ENCODE measurements at regions not wholly inside any gene's neighbourhood (a gene's known extent, or its start where the extent isn't known, plus 50 kb on each side); places are given as distances from the start of the nearest gene placed in this dataset.
"Not testable (repeated sequence)": the region's sequence is repeated elsewhere in the genome, so short reads cannot be mapped to it uniquely, and the experiment has no call there.

DNA sequence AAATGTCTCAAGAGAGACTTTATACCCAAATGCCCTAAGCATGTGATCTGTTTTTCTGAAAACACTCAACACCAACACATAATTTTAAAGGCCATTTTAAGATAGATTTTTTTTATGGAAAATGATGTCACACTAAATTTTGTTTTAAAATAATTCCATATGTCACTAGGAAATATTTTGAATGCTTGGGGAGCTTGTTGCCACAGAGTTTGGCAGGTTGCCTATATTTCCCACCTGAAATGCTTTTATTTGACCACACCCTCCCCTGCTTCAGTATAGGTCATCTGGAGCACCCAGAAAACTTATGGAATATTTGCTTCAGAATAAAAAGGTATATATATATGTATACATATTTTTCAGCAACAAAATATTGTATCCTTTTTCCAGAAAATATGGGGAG is 180.0 kb upstream of the ANK3 start:
- no peak for DNase-seq (ENCODE audit: low read depth)

DNA sequence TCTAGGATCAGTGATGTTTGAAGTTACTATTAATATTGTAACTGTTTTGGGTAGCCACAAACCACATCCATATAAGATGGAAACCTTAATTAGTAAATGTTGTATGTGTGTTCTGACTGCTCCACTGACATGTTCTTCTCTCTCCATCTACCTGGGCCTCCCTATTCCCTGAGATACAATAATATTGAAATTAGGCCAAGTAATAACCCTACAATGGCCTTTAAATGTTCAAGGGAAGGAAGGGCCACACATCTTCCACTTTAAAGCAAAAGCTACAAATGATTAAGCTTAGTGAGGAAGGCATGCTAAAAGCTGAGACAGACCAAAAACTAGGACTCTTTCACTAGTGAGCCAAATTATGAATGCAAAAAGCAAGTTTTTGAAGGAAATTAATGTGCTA is 176.4 kb upstream of the ANK3 start:
- DNase-seq (ENCODE audit: low read depth), result no peak

DNA sequence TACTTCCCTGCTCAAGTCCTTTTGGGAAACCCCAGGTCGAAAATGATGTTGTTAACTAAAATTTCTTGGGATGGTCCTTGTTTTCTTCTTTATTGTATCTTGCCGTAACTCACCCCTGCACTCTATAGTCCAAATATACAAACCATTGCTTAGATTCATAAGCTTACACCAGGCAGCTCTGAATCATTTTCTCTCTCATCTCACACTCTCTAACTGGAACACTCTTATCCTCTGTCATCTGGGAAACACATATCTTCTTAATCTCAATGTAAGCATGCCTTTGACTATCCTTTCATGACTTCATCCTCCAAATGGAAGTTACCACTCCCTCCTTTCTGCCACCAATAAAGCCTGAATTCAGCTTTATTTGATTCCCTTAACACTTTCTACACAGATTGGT is 175.8 kb upstream of the ANK3 start:
- DNase-seq (ENCODE audit: low read depth), result no peak

DNA sequence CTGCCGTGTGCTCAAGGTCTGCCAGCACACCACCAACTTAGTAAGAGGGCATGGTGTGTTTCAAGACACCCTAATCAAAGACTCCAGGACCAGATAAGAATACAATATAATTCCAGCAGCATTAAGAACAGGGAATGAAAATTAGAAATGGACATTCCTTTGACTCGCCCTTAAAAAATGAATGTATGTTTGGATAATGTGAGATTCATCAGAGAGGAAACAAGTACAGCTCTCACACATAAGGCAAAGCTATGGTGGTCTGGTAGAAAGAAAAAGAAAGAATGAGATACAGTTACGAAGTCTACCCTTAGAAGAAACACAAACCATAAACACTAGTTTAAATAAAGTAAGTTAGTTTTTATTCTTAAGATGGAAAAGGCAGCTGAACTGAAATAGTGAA is 174.8 kb upstream of the ANK3 start:
- no peak for DNase-seq (ENCODE audit: low read depth)

DNA sequence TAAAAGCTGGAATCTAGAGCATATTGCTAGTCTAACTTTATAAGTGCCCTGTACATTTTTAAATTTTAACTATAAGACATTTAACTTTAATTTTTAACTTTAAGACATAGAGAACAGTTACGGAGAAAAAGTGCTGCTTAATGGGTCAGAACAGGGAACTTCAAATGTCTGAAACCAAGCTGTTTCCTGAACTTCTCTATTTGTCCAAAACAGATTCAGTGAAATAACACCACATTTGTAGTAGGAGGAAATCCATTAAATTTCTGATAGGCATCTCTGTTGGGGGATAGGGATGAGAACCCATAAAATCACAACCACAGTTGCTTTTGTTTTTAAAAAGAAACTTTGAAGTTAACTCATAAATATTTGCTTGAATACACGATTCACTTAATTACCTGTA is 170.8 kb upstream of the ANK3 start:
- no peak for DNase-seq (ENCODE audit: low read depth)

DNA sequence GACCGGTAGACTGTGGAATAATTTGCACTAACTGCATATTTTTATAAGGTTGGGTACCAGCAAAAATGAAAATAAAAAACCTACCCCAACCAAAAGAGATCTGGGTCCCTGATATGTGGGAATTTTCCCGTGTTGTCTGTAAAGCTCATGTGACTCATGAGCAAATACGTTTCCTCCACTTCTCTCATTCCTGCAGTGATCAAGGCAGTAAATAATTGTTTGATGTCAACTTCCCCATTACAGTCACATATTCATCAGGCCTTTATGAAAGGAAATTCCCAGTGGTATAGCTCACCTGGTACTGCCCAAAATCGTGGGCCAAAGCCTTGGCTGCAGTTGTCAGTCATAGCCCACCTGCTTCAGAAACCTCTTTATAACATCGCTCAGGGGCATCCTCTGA is 166.0 kb upstream of the ANK3 start:
- DNase-seq (ENCODE audit: low read depth), result no peak

DNA sequence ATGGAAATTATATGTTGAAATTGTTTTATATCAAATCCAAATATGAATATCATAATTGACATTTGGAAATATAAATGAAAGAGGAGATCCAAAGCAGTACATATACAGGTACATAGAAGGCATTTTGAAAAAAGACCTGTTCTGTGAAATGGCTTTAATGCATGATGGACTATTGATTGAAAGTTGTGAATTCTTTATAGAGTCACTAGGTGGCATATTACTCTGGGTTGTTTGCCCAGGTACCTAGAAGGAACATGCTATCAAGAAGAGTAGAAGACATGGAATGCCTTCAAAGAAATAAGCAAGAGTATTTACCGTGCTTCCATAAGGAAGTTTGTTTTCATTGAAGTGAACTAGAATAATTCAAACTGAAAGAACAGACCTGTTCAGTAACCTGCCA is 160.0 kb upstream of the ANK3 start:
- DNase-seq (ENCODE audit: low read depth), result no peak

DNA sequence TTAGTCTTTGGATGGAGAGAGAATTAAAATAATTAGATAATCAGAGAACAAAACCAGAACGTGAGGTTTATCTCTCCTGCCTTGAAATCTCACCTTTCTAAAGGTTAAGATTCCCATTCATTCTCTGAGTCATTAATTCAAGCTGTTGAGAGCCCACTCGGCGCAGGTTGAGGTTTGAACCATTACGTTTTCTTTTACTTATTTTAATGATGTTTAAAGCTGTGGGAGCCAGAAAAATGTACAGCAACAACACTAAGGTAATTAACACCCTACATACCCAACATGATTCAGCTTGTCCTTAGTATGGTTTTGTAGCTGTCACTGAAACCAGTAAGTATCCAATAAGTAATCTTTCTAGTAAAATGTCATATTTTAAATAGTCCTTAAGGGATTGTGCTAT is 153.0 kb upstream of the ANK3 start:
- no peak for DNase-seq (ENCODE audit: low read depth)

DNA sequence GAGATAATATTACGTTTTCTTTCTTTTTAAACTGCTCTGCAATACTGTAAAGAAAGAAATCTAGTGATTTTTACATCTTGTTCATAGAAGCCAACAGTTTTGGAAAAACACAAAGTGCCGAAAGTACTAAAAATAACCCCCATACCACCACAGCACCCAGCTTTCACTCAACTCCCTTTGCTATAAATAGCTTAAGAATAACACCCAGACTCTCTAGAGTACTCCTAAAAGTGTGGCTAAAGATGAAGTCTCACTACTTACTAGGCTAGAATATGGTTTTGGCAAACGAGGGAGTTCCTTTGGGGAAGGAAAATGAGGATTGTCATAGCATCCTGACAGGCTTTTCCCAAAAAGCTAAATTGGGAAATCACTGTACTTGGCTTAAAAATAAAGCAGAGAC is 151.8 kb upstream of the ANK3 start:
- no peak for DNase-seq (ENCODE audit: low read depth)

DNA sequence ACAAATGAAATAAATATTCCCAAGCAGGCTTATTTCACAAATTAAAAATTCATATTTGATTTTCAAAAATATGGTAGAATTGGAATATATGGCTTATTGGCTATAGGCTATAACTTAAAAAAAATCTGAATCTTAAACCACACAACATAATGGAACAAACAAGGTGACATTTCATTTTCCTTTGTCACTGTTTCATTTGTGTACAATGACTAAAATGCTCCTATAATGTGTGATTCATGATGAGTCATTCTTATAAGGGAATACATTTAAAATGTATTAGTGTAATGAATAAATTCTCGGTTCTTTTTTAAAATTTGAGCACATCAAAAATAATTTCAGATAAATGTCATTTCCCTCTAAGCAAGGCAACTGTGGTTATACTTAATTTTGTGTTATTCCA is 148.0 kb upstream of the ANK3 start:
- DNase-seq (ENCODE audit: low read depth), result no peak

DNA sequence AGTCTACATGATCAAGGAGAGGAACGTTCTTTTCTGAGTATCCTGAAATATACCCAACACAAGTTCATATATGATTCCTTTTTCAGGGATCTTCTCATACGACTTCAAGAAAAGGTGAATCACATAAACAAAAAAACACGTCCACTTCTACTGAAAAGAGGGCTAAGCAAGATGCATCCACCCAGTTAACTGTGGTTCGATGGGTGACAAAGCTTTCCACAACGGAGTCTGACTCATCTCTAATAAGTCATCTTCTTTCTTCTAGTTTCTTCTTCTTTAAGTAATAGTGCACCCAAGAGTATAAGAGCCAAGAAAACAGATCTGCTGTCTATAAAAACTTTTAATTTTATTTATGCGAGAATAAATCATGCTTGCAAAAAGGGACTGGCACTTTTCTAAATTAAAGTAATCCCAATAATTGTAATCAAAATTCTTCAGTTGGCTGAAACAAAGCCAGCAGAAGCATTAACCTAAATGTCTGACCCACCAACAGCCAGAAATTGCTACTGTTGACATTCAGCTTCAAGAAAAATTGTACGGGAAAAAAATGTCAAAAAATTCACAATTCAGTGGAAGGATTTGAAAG is 146.9 kb upstream of the ANK3 start:
- DNase-seq (ENCODE audit: low read depth), result no peak

DNA sequence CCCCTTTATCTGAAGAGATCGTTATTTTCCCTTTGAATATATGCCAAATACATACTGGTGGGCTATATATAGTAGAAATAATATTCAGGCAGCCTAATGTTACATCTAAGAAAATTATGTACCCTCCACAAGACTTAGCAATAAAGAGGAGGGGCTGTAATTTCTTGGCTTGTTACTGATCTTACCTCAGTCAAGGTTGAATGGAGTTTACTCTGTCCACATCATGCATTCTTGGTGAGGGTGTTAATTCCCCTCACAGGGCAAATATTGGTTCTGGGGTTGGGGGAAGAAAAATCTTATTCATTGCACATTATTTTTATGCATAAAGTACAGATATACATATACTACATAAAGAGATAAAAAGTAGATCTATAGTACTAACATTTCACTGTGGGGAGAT is 145.8 kb upstream of the ANK3 start:
- no peak for DNase-seq (ENCODE audit: low read depth)

DNA sequence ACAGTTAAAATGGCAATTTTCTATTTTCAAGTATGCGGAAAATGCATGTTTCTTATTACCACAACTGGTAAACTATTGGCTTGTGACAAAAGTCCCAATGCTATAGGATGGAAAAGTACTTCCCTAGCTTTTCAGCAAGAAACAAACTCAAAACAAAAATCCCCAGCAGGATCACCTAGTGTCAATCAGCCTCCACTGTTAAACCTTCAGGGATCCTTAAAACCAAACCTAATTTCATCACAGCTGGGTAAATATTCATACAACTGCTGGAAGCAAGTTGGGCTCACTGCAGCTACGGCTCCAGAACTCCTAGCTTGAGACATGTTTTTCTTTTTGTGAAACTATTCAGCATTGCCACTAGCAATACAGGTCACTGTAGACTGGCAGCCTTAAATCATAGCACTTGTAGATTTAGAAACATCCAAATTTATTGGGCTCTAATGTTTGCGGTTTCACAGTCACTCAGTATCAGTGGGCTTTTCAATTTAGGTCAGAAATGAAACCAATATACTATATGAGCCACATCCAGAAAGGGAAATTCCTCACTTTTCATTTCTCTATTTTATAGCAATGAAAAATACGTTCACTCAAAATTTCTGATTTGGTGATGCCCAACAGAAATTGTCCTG is 145.2 kb upstream of the ANK3 start:
- DNase-seq (ENCODE audit: low read depth), result no peak

DNA sequence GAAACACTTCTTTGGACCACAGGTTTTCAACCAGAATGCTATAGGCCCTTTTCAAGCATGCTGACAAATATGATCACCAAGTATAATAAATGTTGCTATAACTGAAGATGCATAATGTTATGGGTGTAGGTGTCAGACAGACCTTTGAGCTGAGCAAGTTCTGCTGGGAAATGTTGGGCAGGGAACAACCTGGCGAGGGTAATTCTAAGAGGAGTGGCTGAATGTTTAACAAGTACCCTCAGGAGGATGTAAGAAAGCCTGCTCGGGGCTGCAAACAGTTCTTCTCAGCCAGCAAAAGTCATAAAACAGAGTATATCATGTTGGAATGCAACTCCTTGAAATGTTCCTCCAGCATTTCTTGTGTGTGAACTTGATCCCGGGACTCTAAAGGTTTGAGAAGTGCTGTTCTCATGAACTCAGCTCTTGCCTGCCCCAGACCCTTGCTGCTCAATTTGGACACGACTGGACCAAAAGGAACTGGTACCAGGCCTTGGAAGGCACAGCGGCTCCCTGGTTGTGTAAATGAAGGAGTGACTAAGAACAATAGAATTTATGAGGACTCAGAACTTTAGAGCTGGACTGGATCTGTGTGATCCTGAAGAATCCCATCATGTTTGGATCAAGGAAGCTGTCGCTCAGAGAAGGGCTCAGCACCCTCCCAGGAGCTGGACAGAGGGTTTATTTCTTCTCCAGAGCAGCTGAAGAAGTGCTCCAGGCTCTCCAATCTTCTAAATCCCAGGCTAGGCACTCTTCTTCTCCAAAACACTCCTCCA is 143.2 kb upstream of the ANK3 start:
- DNase-seq (ENCODE audit: low read depth), result no peak

DNA sequence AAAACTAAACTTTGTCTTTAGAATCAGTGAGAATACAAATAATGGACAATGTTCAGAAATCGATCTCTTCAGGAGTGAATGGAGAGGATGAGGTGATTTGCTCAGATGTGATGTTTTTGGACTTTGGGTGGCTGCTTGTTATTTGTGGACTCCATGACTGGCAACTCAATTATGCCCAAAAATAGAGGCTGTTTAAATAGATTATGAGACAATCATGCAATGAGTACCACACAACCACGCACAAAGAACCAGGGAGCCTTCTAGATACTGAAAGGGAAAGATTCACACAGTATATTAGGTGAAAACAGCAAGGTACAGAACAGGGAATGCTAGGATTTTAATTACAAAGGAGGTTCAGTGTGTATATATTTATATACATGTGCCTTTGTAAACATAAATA is 141.3 kb upstream of the ANK3 start:
- DNase-seq (ENCODE audit: low read depth), result no peak

DNA sequence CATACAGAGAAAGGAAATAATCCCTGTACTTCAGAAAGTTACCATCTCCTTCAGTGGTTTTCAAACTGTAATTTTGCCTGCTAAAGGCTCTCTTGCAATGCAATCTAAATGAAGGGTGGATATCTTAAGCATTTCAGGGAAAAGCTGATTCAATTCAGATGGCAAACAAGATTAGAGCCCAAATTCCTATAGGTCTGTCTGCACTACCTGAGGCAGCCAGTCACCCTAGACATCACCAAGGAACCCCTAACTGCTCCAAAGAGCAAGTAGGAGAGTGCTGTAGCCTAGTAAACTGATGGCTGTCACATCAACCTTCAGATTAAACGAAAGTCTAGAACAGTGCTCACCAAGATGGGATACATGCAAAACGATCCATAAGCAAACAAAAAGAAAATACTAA is 138.0 kb upstream of the ANK3 start:
- DNase-seq (ENCODE audit: low read depth), result no peak

DNA sequence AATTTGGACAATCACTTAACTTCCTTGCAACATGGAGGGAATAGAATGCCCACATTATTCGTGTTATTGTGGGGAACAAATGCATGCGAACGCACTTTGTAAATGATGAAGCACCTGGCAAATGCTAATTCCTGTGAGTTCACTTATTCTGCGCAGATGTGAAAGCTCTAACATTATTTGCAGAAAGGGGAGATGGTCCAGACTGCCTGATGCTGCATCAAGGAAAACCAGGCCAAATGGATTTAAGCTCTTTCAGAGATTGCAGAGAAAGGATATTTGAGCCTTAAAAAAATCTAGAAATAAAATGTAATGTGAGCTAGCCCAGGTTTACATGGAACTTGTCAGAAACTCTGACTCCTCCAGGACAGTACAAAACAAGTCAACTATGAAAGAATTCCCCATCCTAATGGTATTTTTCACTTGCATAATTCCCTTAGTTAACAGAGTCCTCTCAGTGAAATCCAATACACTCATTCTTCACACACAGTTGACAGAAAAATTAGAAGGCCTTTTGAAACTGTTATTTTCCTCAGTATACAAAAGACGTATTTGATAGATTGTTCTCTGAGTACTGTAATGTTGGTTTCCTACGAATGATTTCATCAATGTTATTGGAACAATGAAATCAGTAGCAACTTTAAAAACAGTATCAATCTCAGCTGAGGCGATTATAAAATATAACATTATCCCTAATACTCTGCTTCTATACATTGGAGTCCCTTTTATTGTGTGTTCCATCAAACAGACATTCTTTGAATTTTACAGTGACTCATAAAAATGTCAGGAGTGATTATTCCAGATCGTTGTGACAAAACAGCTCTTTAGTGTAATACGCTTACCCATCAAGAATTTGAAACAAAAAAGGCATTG is 136.3 kb upstream of the ANK3 start:
- DNase-seq (ENCODE audit: low read depth), result no peak

DNA sequence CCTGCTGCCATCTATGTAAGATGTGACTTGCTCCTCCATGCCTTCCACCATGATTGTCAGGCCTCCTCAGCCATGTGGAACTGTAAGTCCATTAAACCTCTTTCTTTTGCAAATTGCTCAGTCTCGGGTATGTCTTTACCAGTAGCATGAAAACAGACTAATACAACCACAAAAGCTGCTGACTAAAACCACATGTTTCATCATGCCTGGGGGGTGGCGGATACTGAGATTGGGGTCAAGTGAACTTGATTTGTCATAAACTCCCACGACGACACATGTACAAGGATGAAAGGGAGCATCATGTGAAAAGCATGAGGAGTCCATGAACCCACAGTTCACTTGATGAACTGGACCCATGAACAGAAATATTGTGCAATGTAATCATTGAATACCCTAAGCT is 134.9 kb upstream of the ANK3 start:
- no peak for DNase-seq (ENCODE audit: low read depth)

DNA sequence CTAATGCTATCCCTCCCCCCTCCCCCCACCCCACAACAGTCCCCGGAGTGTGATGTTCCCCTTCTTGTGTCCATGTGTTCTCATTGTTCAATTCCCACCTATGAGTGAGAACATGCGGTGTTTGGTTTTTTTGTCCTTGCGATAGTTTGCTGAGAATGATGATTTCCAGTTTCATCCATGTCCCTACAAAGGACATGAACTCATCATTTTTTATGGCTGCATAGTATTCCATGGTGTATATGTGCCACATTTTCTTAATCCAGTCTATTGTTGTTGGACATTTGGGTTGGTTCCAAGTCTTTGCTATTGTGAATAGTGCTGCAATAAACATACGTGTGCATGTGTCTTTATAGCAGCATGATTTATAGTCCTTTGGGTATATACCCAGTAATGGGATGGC is 133.7 kb upstream of the ANK3 start:
- not testable (repeated sequence) for DNase-seq (ENCODE audit: low read depth)

DNA sequence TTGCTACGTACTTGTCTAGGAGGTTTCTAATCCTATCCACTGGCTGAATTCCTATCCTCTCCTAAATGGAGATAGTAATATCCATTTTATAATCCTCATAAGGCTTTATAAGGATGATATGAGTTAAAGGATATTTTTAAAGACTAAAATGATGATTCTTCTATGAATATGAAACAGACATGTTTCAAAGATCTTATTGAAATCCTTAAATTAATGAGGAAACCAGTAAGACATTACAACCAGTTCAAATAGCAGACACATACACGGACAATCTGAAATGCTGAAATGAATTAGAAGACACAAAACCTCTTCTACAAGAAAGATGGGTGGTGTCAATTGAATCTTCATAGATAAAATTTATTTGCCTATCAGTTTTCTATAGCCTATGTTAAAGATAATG is 132.9 kb upstream of the ANK3 start:
- no peak for DNase-seq (ENCODE audit: low read depth)

DNA sequence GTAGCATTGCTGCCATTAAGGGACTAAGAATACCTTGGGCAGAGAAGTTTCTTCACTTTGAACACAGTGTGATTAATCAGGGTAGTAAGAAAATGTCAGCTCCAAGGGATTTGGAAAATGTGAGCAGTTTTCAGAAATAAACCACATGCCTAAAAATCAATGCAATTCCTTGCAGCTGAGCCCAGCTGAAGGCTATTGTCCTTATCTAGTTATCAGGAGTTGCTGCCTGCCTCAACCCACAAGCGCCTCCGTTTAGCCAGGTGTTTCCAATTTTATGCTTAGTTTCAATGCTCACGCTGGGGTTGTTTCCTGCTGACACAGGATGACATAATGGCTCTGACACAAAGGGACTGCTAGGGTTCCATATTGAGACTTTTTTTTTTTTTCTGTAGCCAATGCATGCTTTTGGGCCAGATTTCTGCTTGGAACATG is 132.3 kb upstream of the ANK3 start:
- DNase-seq (ENCODE audit: low read depth), result no peak

DNA sequence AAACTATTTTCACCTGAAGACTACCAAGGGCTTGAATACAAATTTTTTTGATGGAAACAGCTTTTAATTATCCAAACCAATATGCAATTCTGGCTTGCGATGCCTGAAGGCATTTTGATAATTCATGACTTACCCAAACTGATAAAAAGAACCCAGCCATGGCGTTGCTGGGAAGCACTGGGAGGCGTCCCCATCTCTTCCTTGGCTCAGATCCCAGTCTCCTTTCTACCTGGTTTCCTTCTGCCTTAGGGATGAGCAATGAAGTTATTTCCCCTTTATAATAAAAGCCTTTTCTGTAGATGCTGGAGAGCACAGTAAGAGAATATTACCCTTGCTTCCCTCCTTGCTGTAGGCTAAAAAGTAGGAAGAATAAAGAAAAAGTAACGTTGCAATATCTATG is 129.1 kb upstream of the ANK3 start:
- no peak for DNase-seq (ENCODE audit: low read depth)

DNA sequence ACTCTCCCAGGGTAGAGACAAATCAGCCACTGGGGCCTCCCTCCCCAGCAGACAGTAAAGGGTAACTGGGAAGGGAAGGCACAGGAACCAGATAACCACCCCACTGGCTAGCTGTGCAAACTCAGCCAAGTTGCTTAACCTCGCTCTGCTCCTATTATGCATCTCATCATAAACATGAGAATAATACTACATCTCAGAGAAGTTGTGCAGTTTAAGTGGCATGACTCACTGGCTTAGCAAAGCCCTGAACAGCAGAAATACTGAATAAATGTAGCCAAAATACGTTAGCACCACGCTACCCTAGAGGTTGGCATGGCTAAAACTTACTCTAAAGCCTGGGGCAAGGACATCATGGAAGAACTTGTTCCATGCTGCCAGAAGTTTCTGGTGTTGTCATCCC is 128.1 kb upstream of the ANK3 start:
- DNase-seq (ENCODE audit: low read depth), result no peak

All from stimulated activated CD8-positive, alpha-beta memory T cell treated with anti-CD3 and anti-CD28 coated beads, Interleukin-12 subunit alpha, Interleukin-12 subunit beta, amount 100 ng/mL, for 1 hour (primary cell).